MM.1S (cell line): ENCODE measurements at regions not wholly inside any gene's neighbourhood (a gene's known extent, or its start where the extent isn't known, plus 50 kb on each side); places are given as distances from the start of the nearest gene placed in this dataset.

ENCODE experiments used
- EZH2 ChIP-seq: fragments of 300-600 bp; sonication (generic); optimal IDR thresholded peaks from 2 replicates; pipeline ENCODE3; 2017; ENCODE audit warnings: low read depth, mild to moderate bottlenecking, antibody characterized with exemption, low read length, mixed read lengths
- TF ChIP-seq, protein P1 (sequence below): fragments of 300-600 bp; sonication (generic); IDR thresholded peaks from 2 replicates; pipeline ENCODE4 v1.5.1; 2016; ENCODE audit warnings: antibody characterized with exemption, low read length, mixed read lengths

GRCh38 chr5:34519489-34520220, 136.5 kb upstream of the RAI14 start:
- TF ChIP-seq, protein P1, sequence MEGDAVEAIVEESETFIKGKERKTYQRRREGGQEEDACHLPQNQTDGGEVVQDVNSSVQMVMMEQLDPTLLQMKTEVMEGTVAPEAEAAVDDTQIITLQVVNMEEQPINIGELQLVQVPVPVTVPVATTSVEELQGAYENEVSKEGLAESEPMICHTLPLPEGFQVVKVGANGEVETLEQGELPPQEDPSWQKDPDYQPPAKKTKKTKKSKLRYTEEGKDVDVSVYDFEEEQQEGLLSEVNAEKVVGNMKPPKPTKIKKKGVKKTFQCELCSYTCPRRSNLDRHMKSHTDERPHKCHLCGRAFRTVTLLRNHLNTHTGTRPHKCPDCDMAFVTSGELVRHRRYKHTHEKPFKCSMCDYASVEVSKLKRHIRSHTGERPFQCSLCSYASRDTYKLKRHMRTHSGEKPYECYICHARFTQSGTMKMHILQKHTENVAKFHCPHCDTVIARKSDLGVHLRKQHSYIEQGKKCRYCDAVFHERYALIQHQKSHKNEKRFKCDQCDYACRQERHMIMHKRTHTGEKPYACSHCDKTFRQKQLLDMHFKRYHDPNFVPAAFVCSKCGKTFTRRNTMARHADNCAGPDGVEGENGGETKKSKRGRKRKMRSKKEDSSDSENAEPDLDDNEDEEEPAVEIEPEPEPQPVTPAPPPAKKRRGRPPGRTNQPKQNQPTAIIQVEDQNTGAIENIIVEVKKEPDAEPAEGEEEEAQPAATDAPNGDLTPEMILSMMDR, result no peak
- TF ChIP-seq EZH2, result no peak
